ENCODE measurements at regions not wholly inside any gene's neighbourhood (a gene's known extent, or its start where the extent isn't known, plus 50 kb on each side); places are given as distances from the start of the nearest gene placed in this dataset.

GRCh38 chr16:59697236-59697635 is 963.1 kb upstream of the GOT2 start:
- ChIA-PET POLR2A (no interaction called here), CTCF (no interaction called here)
- intact Hi-C loops (cut with micrococcal nuclease; ENCODE audit: unreplicated experiment) (no loop called here), in situ Hi-C loops (cut with HindIII; ENCODE audit: low pct_unique_long_range_greater_than_20kb, low sequenced_read_pairs) (no loop called here)
- H3K4me1 ChIP-seq (ENCODE audit: control insufficient read depth, insufficient read depth, low read length): no peaks in the 10 kb centered on the region
- no peaks in the 10 kb centered on the region for H3K9me3 ChIP-seq (ENCODE audit: control insufficient read depth, insufficient read depth, low read depth, low read length)
- BruUV-seq (replicated peaks): no TSS peak
- TF ChIP-seq POLR2AphosphoS5 (IDR thresholded peaks at IDR 0.05; ENCODE audit: low read depth, low read length) (no peak), TCF7L2 (IDR thresholded peaks at IDR 0.05; ENCODE audit: low read depth, low read length) (no peak), SIN3A (IDR thresholded peaks at IDR 0.05; ENCODE audit: borderline replicate concordance, insufficient read depth, low read depth, low read length) (no peak)
- TF ChIP-seq, protein P1, sequence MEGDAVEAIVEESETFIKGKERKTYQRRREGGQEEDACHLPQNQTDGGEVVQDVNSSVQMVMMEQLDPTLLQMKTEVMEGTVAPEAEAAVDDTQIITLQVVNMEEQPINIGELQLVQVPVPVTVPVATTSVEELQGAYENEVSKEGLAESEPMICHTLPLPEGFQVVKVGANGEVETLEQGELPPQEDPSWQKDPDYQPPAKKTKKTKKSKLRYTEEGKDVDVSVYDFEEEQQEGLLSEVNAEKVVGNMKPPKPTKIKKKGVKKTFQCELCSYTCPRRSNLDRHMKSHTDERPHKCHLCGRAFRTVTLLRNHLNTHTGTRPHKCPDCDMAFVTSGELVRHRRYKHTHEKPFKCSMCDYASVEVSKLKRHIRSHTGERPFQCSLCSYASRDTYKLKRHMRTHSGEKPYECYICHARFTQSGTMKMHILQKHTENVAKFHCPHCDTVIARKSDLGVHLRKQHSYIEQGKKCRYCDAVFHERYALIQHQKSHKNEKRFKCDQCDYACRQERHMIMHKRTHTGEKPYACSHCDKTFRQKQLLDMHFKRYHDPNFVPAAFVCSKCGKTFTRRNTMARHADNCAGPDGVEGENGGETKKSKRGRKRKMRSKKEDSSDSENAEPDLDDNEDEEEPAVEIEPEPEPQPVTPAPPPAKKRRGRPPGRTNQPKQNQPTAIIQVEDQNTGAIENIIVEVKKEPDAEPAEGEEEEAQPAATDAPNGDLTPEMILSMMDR (IDR thresholded peaks at IDR 0.05): no peak
- TF ChIP-seq, protein P2, sequence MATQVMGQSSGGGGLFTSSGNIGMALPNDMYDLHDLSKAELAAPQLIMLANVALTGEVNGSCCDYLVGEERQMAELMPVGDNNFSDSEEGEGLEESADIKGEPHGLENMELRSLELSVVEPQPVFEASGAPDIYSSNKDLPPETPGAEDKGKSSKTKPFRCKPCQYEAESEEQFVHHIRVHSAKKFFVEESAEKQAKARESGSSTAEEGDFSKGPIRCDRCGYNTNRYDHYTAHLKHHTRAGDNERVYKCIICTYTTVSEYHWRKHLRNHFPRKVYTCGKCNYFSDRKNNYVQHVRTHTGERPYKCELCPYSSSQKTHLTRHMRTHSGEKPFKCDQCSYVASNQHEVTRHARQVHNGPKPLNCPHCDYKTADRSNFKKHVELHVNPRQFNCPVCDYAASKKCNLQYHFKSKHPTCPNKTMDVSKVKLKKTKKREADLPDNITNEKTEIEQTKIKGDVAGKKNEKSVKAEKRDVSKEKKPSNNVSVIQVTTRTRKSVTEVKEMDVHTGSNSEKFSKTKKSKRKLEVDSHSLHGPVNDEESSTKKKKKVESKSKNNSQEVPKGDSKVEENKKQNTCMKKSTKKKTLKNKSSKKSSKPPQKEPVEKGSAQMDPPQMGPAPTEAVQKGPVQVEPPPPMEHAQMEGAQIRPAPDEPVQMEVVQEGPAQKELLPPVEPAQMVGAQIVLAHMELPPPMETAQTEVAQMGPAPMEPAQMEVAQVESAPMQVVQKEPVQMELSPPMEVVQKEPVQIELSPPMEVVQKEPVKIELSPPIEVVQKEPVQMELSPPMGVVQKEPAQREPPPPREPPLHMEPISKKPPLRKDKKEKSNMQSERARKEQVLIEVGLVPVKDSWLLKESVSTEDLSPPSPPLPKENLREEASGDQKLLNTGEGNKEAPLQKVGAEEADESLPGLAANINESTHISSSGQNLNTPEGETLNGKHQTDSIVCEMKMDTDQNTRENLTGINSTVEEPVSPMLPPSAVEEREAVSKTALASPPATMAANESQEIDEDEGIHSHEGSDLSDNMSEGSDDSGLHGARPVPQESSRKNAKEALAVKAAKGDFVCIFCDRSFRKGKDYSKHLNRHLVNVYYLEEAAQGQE (IDR thresholded peaks at IDR 0.05; ENCODE audit: insufficient read depth in 1 of 2, low read depth in 2 of 2, low read length in 1 of 2): no peak
- H3K27me3 ChIP-seq (ENCODE audit: control insufficient read depth, insufficient read depth, low read length): no peaks in the 10 kb centered on the region
- no peak overlapping the region for H3K27ac ChIP-seq (ENCODE audit: low read length)
- DNase-seq (ENCODE audit: low read depth, low spot score): no peak
- H3K36me3 ChIP-seq (ENCODE audit: control insufficient read depth, insufficient read depth, low read length): no peaks in the 10 kb centered on the region
- no peak for ATAC-seq
- H3K4me3 ChIP-seq (ENCODE audit: low read depth in 2 of 2, low read length in 2 of 2): no peak overlapping the region

DNA sequence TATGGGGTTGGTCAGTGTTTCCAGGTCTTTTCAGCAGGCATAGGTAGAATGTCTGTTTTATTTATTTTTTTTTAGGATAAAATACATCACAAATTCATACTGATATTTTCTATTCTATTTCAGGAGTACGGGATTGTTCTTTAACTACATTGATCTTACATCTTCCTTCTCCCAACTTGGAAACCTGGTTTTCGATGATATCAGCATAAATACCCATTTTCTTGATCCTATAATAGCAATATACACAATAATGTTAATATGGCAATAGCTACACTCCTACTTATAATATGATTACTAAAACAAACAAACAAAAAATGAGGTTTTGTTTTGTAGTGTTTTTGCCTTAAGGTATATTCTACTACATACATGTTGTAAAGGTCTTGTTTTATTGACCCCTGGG is 962.4 kb upstream of the GOT2 start:
- ChIA-PET CTCF (no interaction called here), POLR2A (no interaction called here)
- no peaks in the 10 kb centered on the region for H3K27me3 ChIP-seq (ENCODE audit: control insufficient read depth, insufficient read depth, low read length)
- no TSS peak for BruUV-seq (replicated peaks)
- no peak overlapping the region for H3K27ac ChIP-seq (ENCODE audit: low read length)
- TF ChIP-seq, protein P1 (IDR thresholded peaks at IDR 0.05): no peak
- no peak for TF ChIP-seq SIN3A (IDR thresholded peaks at IDR 0.05; ENCODE audit: borderline replicate concordance, insufficient read depth, low read depth, low read length)
- no peak for TF ChIP-seq POLR2AphosphoS5 (IDR thresholded peaks at IDR 0.05; ENCODE audit: low read depth, low read length)
- TF ChIP-seq, protein P2 (IDR thresholded peaks at IDR 0.05; ENCODE audit: insufficient read depth in 1 of 2, low read depth in 2 of 2, low read length in 1 of 2): no peak
- TF ChIP-seq TCF7L2 (IDR thresholded peaks at IDR 0.05; ENCODE audit: low read depth, low read length): no peak
- no peaks in the 10 kb centered on the region for H3K36me3 ChIP-seq (ENCODE audit: control insufficient read depth, insufficient read depth, low read length)
- no peak overlapping the region for H3K4me3 ChIP-seq (ENCODE audit: low read depth in 2 of 2, low read length in 2 of 2)
- no peaks in the 10 kb centered on the region for H3K9me3 ChIP-seq (ENCODE audit: control insufficient read depth, insufficient read depth, low read depth, low read length)
- no peaks in the 10 kb centered on the region for H3K4me1 ChIP-seq (ENCODE audit: control insufficient read depth, insufficient read depth, low read length)
- in situ Hi-C loops (cut with HindIII; ENCODE audit: low pct_unique_long_range_greater_than_20kb, low sequenced_read_pairs) (no loop called here), intact Hi-C loops (cut with micrococcal nuclease; ENCODE audit: unreplicated experiment) (no loop called here)
- ATAC-seq: no peak
- DNase-seq (ENCODE audit: low read depth, low spot score): no peak

Measured in Panc1 (cell line).